ENCODE measurements at regions not wholly inside any gene's neighbourhood (a gene's known extent, or its start where the extent isn't known, plus 50 kb on each side); places are given as distances from the start of the nearest gene placed in this dataset.

GRCh38 chr11:128058580-128059208 lies 528.7 kb downstream of the ETS1 start:
- DNase-seq: no peak

GRCh38 chr11:128057786-128058395 lies 529.5 kb downstream of the ETS1 start:
- DNase-seq: no peak

GRCh38 chr11:128055576-128056217 lies 531.7 kb downstream of the ETS1 start:
- DNase-seq: no peak

- no peak for DNase-seq
These were observed 533.1 kb downstream of the ETS1 start for GRCh38 chr11:128053981-128054931.

GRCh38 chr11:128052912-128053641 lies 534.3 kb downstream of the ETS1 start:
- DNase-seq: peak; percentile 54

GRCh38 chr11:128048121-128048520 lies 539.2 kb downstream of the ETS1 start:
- DNase-seq: no peak

- no peak for DNase-seq
These were observed 540.3 kb downstream of the ETS1 start for GRCh38 chr11:128047026-128047425.

- DNase-seq: no peak
These were observed 541.1 kb downstream of the ETS1 start for GRCh38 chr11:128046213-128046612.

GRCh38 chr11:128045094-128045725 lies 542.1 kb downstream of the ETS1 start:
- DNase-seq: no peak

- DNase-seq: no peak
These were observed 545.0 kb downstream of the ETS1 start for GRCh38 chr11:128042290-128042751.

GRCh38 chr11:128040603-128041002 lies 546.8 kb downstream of the ETS1 start:
- no peak for DNase-seq

- DNase-seq: peak; percentile 82
These were observed 548.0 kb downstream of the ETS1 start for GRCh38 chr11:128039140-128040021.

GRCh38 chr11:128036556-128037093 lies 550.7 kb downstream of the ETS1 start:
- DNase-seq: no peak

GRCh38 chr11:128036006-128036405 lies 551.4 kb downstream of the ETS1 start:
- no peak for DNase-seq

GRCh38 chr11:128031538-128032134 lies 555.7 kb downstream of the ETS1 start:
- peak; percentile 67 for DNase-seq

GRCh38 chr11:128029219-128029722 lies 558.1 kb downstream of the ETS1 start:
- no peak for DNase-seq

- DNase-seq: no peak
These were observed 560.8 kb downstream of the ETS1 start for GRCh38 chr11:128026596-128026995.

GRCh38 chr11:128022761-128023160 lies 564.6 kb downstream of the ETS1 start:
- DNase-seq: no peak

- no peak for DNase-seq
These were observed 565.4 kb downstream of the ETS1 start for GRCh38 chr11:128022007-128022368.

Data from central memory CD4-positive, alpha-beta T cell (primary cell).